Esophagus squamous epithelium (tissue), 4 donors: ENCODE measurements at regions not wholly inside any gene's neighbourhood (a gene's known extent, or its start where the extent isn't known, plus 50 kb on each side); places are given as distances from the start of the nearest gene placed in this dataset.

Experiments used
- CTCF ChIP-seq, 6 experiments: fragments of 450-650 bp in 4 of 6; fragments of 200-600 bp in 2 of 6; sonication (generic) in 2 of 6; IDR thresholded peaks; one replicate each; pipeline ENCODE4 v1.5.1; 2016 to 2019; ENCODE audit warnings: antibody characterized with exemption in 6 of 6, mild to moderate bottlenecking in 4 of 6, moderate library complexity in 4 of 6
- POLR2A ChIP-seq, 4 donors: fragments of 450-650 bp; IDR thresholded peaks; one replicate each; pipeline ENCODE4 v1.6.1; 2017; ENCODE audit warnings: antibody characterized with exemption in 4 of 4, mild to moderate bottlenecking in 4 of 4, moderate library complexity in 3 of 4

- TF ChIP-seq POLR2A (IDR thresholded peaks at IDR 0.05) (no peak), CTCF (IDR thresholded peaks at IDR 0.05) (peak in 1 of 6 experiments; percentile 24)
Measured at GRCh38 chr14:97791906-97792305, 994.7 kb downstream of the VRK1 start.
